IMR-90 (cell line): ENCODE measurements at regions not wholly inside any gene's neighbourhood (a gene's known extent, or its start where the extent isn't known, plus 50 kb on each side); places are given as distances from the start of the nearest gene placed in this dataset.

Source experiments
- ATAC-seq: fragments of 200-7000 bp; cut with Tn5 transposase; 2 replicates; pipeline ENCODE4 v1.9.1; 2020; ENCODE audit warnings: low read depth, mild to moderate bottlenecking, moderate library complexity
- BruUV-seq: library from RNA; stranded (reverse); fragments of 400-500 nt; replicated peaks from 2 replicates; lab custom pipeline; 2021; lab: Mats Ljungman, UMichigan
- CTCF ChIA-PET: fragments of 300-600 bp; formaldehyde crosslinking; extraction: SDS; loops from one replicate; lab custom pipeline; 2021; ENCODE audit warnings: antibody characterized with exemption; lab: Yijun Ruan, JAX
- POLR2A ChIA-PET: fragments of 300-600 bp; sonication (Branson Sonifier 250); formaldehyde crosslinking; loops from one replicate; lab custom pipeline; 2022; ENCODE audit warnings: antibody characterized with exemption; ENCODE audit not compliant: unreplicated experiment; lab: Charles Lee
- DNase-seq: peaks from one replicate; pipeline ENCODE4 v3.0.0; 2013
- H2AFZ ChIP-seq: replicated peaks from 2 replicates; pipeline ENCODE3; 2013; ENCODE audit warnings: low read length, mild to moderate bottlenecking; ENCODE audit not compliant: poor library complexity
- H2AK5ac ChIP-seq: 2 replicates; pipeline ENCODE4 v1.6.1; 2013; ENCODE audit warnings: low read depth, low read length, inconsistent platforms
- H2AK9ac ChIP-seq: replicated peaks from 2 replicates; pipeline ENCODE3; 2013; ENCODE audit warnings: mild to moderate bottlenecking, low read depth, low read length, moderate library complexity; ENCODE audit not compliant: poor library complexity
- H2BK120ac ChIP-seq: 2 replicates; pipeline ENCODE4 v1.6.1; 2013; ENCODE audit warnings: low read depth, low read length, inconsistent platforms
- H2BK15ac ChIP-seq: 3 replicates; pipeline ENCODE4 v1.6.1; 2013; ENCODE audit warnings: low read depth, low read length, inconsistent platforms
- H2BK20ac ChIP-seq: 2 replicates; pipeline ENCODE4 v1.6.1; 2013; ENCODE audit warnings: low read depth, mild to moderate bottlenecking, inconsistent platforms, low read length, moderate library complexity
- H2BK5ac ChIP-seq: 2 replicates; pipeline ENCODE4 v1.6.1; 2013; ENCODE audit warnings: mild to moderate bottlenecking, low read depth, low read length, inconsistent platforms; ENCODE audit not compliant: poor library complexity, severe bottlenecking
- H3K14ac ChIP-seq: replicated peaks from 2 replicates; pipeline ENCODE4 v1.6.1; 2013; ENCODE audit warnings: low read depth, low read length, inconsistent platforms
- H3K18ac ChIP-seq: 2 replicates; pipeline ENCODE4 v1.6.1; 2013; ENCODE audit warnings: low read depth, low read length, control low read depth
- H3K23ac ChIP-seq: 2 replicates; pipeline ENCODE4 v1.6.1; 2013; ENCODE audit warnings: low read depth, low read length, inconsistent platforms
- H3K27ac ChIP-seq: 2 replicates; pipeline ENCODE4 v1.5.1; 2013; ENCODE audit warnings: mild to moderate bottlenecking, control low read depth, low read length; ENCODE audit not compliant: insufficient read depth
- H3K27me3 ChIP-seq: 2 replicates; pipeline ENCODE4 v1.6.1; 2013; ENCODE audit warnings: low read length; ENCODE audit not compliant: control insufficient read depth, insufficient read depth
- H3K36me3 ChIP-seq: 2 replicates; pipeline ENCODE4 v1.6.1; 2013; ENCODE audit warnings: low read length, mixed read lengths; ENCODE audit not compliant: control insufficient read depth, insufficient read depth
- H3K4ac ChIP-seq: 2 replicates; pipeline ENCODE4 v1.6.1; 2013; ENCODE audit warnings: low read depth, low read length, inconsistent platforms
- H3K4me1 ChIP-seq: 2 replicates; pipeline ENCODE4 v1.6.1; 2013; ENCODE audit warnings: low read length, mixed read lengths; ENCODE audit not compliant: control insufficient read depth, insufficient read depth
- H3K4me2 ChIP-seq: 2 replicates; pipeline ENCODE4 v1.6.1; 2013; ENCODE audit warnings: low read depth, mild to moderate bottlenecking, control low read depth, low read length, moderate library complexity
- H3K4me3 ChIP-seq: 2 replicates; pipeline ENCODE4 v1.5.1; 2013; ENCODE audit warnings: low read depth, mild to moderate bottlenecking, control low read depth, low read length, moderate library complexity; ENCODE audit not compliant: insufficient read depth
- H3K56ac ChIP-seq: 2 replicates; pipeline ENCODE4 v1.6.1; 2013; ENCODE audit warnings: low read length, inconsistent platforms; ENCODE audit not compliant: insufficient read depth; ENCODE audit errors: extremely low read depth
- H3K79me1 ChIP-seq, 2 experiments: 2 replicates each; pipeline ENCODE4 v1.6.1; 2013; ENCODE audit warnings: low read length in 2 of 2, inconsistent platforms in 1 of 2, low read depth in 1 of 2
- H3K9ac ChIP-seq: 2 replicates; pipeline ENCODE4 v1.6.1; 2013; ENCODE audit warnings: low read depth, low read length, control low read depth
- H3K9me1 ChIP-seq: 2 replicates; pipeline ENCODE4 v1.6.1; 2013; ENCODE audit warnings: low read length, inconsistent platforms; ENCODE audit not compliant: insufficient read depth
- H3K9me3 ChIP-seq: 2 replicates; pipeline ENCODE4 v1.6.1; 2013; ENCODE audit warnings: low read length; ENCODE audit not compliant: control insufficient read depth, insufficient read depth
- H4K20me1 ChIP-seq: 2 replicates; pipeline ENCODE4 v1.6.1; 2013; ENCODE audit warnings: low read length, inconsistent platforms; ENCODE audit not compliant: insufficient read depth
- H4K5ac ChIP-seq: 2 replicates; pipeline ENCODE4 v1.6.1; 2013; ENCODE audit warnings: mild to moderate bottlenecking, low read depth, low read length, control low read depth
- H4K8ac ChIP-seq, 2 experiments: 2 replicates each; pipeline ENCODE4 v1.6.1; 2013; ENCODE audit warnings: low read depth in 2 of 2, low read length in 2 of 2, control low read depth in 1 of 2, inconsistent platforms in 1 of 2
- H4K91ac ChIP-seq: 2 replicates; pipeline ENCODE4 v1.6.1; 2013; ENCODE audit warnings: low read depth, low read length, inconsistent platforms; ENCODE audit not compliant: insufficient read depth
- CEBPB ChIP-seq: IDR thresholded peaks from 2 replicates; pipeline ENCODE4 v1.6.1; 2012; ENCODE audit warnings: low read depth, low read length, improper control_type of control experiment
- CHD1 ChIP-seq: IDR thresholded peaks from 2 replicates; pipeline ENCODE4 v1.6.1; 2012; ENCODE audit warnings: low read depth, low read length, improper control_type of control experiment
- ELK1 ChIP-seq: fragments of 150-350 bp; IDR thresholded peaks from 2 replicates; pipeline ENCODE4 v1.6.1; 2016; ENCODE audit warnings: low read depth, mild to moderate bottlenecking, low read length, moderate library complexity, borderline replicate concordance
- MAFK ChIP-seq: IDR thresholded peaks from 2 replicates; pipeline ENCODE4 v1.6.1; 2012; ENCODE audit warnings: low read depth, low read length, improper control_type of control experiment
- MXI1 ChIP-seq: IDR thresholded peaks from 2 replicates; pipeline ENCODE4 v1.6.1; 2012; ENCODE audit warnings: low read depth, mild to moderate bottlenecking, low read length, moderate library complexity, borderline replicate concordance
- NFE2L2 ChIP-seq: fragments of 150-350 bp; IDR thresholded peaks from 2 replicates; pipeline ENCODE4 v1.6.1; 2016; ENCODE audit warnings: low read depth, mild to moderate bottlenecking, low read length
- RAD21 ChIP-seq: IDR thresholded peaks from 2 replicates; pipeline ENCODE4 v1.6.1; 2012; ENCODE audit warnings: low read length, improper control_type of control experiment
- RCOR1 ChIP-seq: IDR thresholded peaks from 2 replicates; pipeline ENCODE4 v1.6.1; 2012; ENCODE audit warnings: mild to moderate bottlenecking, low read length, improper control_type of control experiment; ENCODE audit not compliant: insufficient replicate concordance
- RFX5 ChIP-seq: IDR thresholded peaks from 2 replicates; pipeline ENCODE4 v1.8.0; 2012; ENCODE audit warnings: low read depth, mild to moderate bottlenecking, low read length, moderate library complexity
- SMC3 ChIP-seq: fragments of 150-350 bp; IDR thresholded peaks from 2 replicates; pipeline ENCODE4 v1.6.1; 2016; ENCODE audit warnings: low read depth, mild to moderate bottlenecking, antibody characterized with exemption, low read length, moderate library complexity
- WGBS, 2 experiments: methylation state at CpG; one replicate each; pipeline versions ENCODE4 v1.1.5 to v1.1.7; 2013; ENCODE audit warnings: missing lambda C conversion rate in 2 of 2; ENCODE audit not compliant: insufficient read length in 1 of 2; ENCODE audit errors: extremely low coverage in 2 of 2; 5-methylcytosine and 5-hydroxymethylcytosine counted together
- dilution Hi-C: fragments of 300-500 bp; cut with HindIII; formaldehyde crosslinking; loops from one replicate; pipeline ENCODE4 v1.14.3; 2018; ENCODE audit warnings: low sequenced_read_pairs; ENCODE audit not compliant: unreplicated experiment
- in situ Hi-C: fragments of 300-500 bp; cut with MboI; formaldehyde crosslinking; loops from 3 replicates; pipeline ENCODE4 v1.14.3; 2019; ENCODE audit warnings: low sequenced_read_pairs, inconsistent platforms, mixed read lengths
- intact Hi-C: fragments of 100-400 bp; cut with micrococcal nuclease; formaldehyde crosslinking; loops from 2 replicates; pipeline ENCODE4 v1.10.0; 2022

GRCh38 chr12:14264778-14265177 lies 100.7 kb upstream of the ATF7IP start:
- no peak overlapping the region for H2AK5ac ChIP-seq
- no peak overlapping the region for H3K4me3 ChIP-seq
- no peaks in the 10 kb centered on the region for H3K79me1 ChIP-seq
- ATAC-seq (no peak), DNase-seq (peak; percentile 12)
- no peak overlapping the region for H2BK120ac ChIP-seq
- no peak overlapping the region for H2AK9ac ChIP-seq
- H3K4me1 ChIP-seq = peaks cover 8% of the 10 kb centered on the region
- no peak overlapping the region for H2AFZ ChIP-seq
- no peak overlapping the region for H4K91ac ChIP-seq
- no peak overlapping the region for H3K18ac ChIP-seq
- TF ChIP-seq SMC3 (no peak), RFX5 (no peak), NFE2L2 (no peak), RCOR1 (no peak), CEBPB (no peak), CHD1 (no peak), RAD21 (no peak), MAFK (no peak), MXI1 (no peak), ELK1 (no peak)
- H2BK15ac ChIP-seq = no peak overlapping the region
- no peak overlapping the region for H4K8ac ChIP-seq
- H3K14ac ChIP-seq = no peak overlapping the region
- peaks cover 5% of the 10 kb centered on the region; the same call in 1 of the 2 replicates for H3K9me1 ChIP-seq
- no peak overlapping the region for H3K27ac ChIP-seq
- intact Hi-C loops = no loop called here
- no peaks in the 10 kb centered on the region for H4K20me1 ChIP-seq
- dilution Hi-C loops = no loop called here
- CTCF ChIA-PET = no interaction called here
- H3K56ac ChIP-seq = no peak overlapping the region
- no peak overlapping the region for H2BK20ac ChIP-seq
- no peak overlapping the region for H4K5ac ChIP-seq
- no CpG with 5 or more reads among the region's 3 CpGs for WGBS, 2 experiments
- H3K23ac ChIP-seq = no peak overlapping the region
- peaks cover 3% of the 10 kb centered on the region; the same call in 1 of the 2 replicates for H3K9me3 ChIP-seq
- H3K36me3 ChIP-seq = no peaks in the 10 kb centered on the region
- no TSS peak for BruUV-seq
- no peak overlapping the region for H2BK5ac ChIP-seq
- no peak overlapping the region for H3K4ac ChIP-seq
- POLR2A ChIA-PET = no interaction called here
- in situ Hi-C loops = loop anchor here (10.0 kb wide), 1 partner anchor 100 kb away; the partner anchor contains the start of gene ATF7IP
- H3K4me2 ChIP-seq = no peak overlapping the region
- no peaks in the 10 kb centered on the region for H3K27me3 ChIP-seq
- no peak overlapping the region for H3K9ac ChIP-seq
